ENCODE measurements at regions not wholly inside any gene's neighbourhood (a gene's known extent, or its start where the extent isn't known, plus 50 kb on each side); places are given as distances from the start of the nearest gene placed in this dataset.

DNA sequence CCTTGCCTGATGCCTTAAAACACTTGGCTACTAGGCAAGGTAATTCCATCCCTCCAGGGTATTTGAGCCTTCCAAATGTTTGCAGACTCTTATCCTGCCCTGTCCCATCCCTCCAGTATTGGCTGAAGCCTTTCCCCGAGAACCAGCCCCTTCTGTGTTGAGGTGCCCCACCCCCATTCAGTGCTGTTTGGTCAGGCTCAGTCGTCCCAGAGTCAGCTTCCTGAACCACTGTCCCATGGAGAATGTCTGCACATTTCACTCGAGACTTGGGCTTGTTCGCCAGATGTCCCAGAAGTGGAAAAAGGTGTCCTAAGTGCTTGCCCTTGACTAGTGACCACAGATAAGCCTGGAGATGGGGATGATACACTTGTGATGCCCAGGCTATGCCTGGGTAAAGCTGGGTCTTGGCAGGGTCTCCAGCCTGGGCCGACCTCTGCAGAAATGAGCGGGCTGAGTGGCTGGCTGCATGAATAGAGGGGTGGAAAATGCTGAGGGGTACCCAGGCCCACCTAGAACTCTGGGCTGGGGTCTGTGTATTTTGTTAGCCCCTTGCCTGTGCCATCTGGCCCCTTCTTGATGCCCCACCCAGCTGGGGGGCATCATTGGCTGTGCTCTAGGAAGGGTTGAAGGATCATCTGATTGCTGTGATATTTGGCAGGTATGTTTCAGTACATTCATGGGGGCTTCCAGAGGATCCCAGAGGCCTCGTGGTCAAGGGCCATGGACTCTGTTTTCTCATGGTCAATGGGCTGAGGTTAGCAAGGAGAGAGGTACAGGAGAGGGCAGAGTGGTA lies 178.4 kb downstream of the MACROH2A1 start:
- WGBS (ENCODE audit: low lambda C conversion rate): 79% methylated on average over 7 of the region's 7 CpGs
- BruUV-seq (replicated peaks): no TSS peak
- Histone ChIP-seq H3K27ac (ENCODE audit: extremely low read length, insufficient read depth, low read length) (no peak overlapping the region), H3K79me2 (ENCODE audit: insufficient read depth, low read length) (no peaks in the 10 kb centered on the region), H3K36me3 (replicated peaks in 1 of 2; ENCODE audit: control insufficient read depth in 1 of 2, insufficient read depth in 2 of 2, low read length in 2 of 2) (no peaks in the 10 kb centered on the region), H3K9ac (ENCODE audit: insufficient read depth, low read depth, low read length) (no peak overlapping the region), H3K9me3 (ENCODE audit: low read length) (no peaks in the 10 kb centered on the region), H3K4me2 (ENCODE audit: low read depth, low read length) (no peak overlapping the region), H2AFZ (ENCODE audit: low read length) (no peak overlapping the region), H3K4me3 (replicated peaks in 1 of 3; ENCODE audit: insufficient read depth in 1 of 3, low read depth in 2 of 3, low read length in 3 of 3) (no peak overlapping the region), H3K27me3 (ENCODE audit: control insufficient read depth in 1 of 2, insufficient read depth in 2 of 2, low read length in 2 of 2) (no peaks in the 10 kb centered on the region), H4K20me1 (ENCODE audit: insufficient read depth, low read length) (no peaks in the 10 kb centered on the region), H3K4me1 (ENCODE audit: insufficient read depth, low read length) (peaks cover 39% of the 10 kb centered on the region)
- POLR2A ChIA-PET: no interaction called here
- FAIRE-seq (no peak), ATAC-seq (no peak), DNase-seq (ENCODE audit: low spot score) (no peak)
- in situ Hi-C loops (cut with HindIII; ENCODE audit: extremely low pct_ligation_motif_present, low pct_unique_long_range_greater_than_20kb) (no loop called here), intact Hi-C loops (cut with micrococcal nuclease; ENCODE audit: unreplicated experiment) (no loop called here)
- CTCF ChIA-PET (ENCODE audit: low intra/inter-chr PET ratio, low total read pairs): no interaction called here
- TF ChIP-seq MBD4 (IDR thresholded peaks at IDR 0.05; ENCODE audit: borderline replicate concordance, low read length) (no peak), PHF8 (CRISPR knock-in tag; IDR thresholded peaks at IDR 0.05) (no peak), SP2 (CRISPR knock-in tag; IDR thresholded peaks at IDR 0.05) (no peak)

- H2AFZ ChIP-seq (ENCODE audit: low read length): no peak overlapping the region
- no TSS peak for BruUV-seq (replicated peaks)
- peak; percentile 40; the same call in 1 of the 2 replicates for TF ChIP-seq THRA (CRISPR knock-in tag; IDR thresholded peaks at IDR 0.05; ENCODE audit: borderline replicate concordance)
- no peak for TF ChIP-seq MYNN (CRISPR knock-in tag; IDR thresholded peaks at IDR 0.05; ENCODE audit: low read depth)
- no peak for TF ChIP-seq ZNF816 (CRISPR knock-in tag; IDR thresholded peaks at IDR 0.05; ENCODE audit: borderline replicate concordance)
- ChIA-PET CTCF (ENCODE audit: low intra/inter-chr PET ratio, low total read pairs) (no interaction called here), POLR2A (no interaction called here)
- intact Hi-C loops (cut with micrococcal nuclease; ENCODE audit: unreplicated experiment) (no loop called here), in situ Hi-C loops (cut with HindIII; ENCODE audit: extremely low pct_ligation_motif_present, low pct_unique_long_range_greater_than_20kb) (no loop called here)
- DNase-seq (ENCODE audit: low spot score) (no peak), FAIRE-seq (no peak), ATAC-seq (no peak)
- H3K36me3 ChIP-seq (replicated peaks in 1 of 2; ENCODE audit: control insufficient read depth in 1 of 2, insufficient read depth in 2 of 2, low read length in 2 of 2): no peaks in the 10 kb centered on the region
- H3K4me3 ChIP-seq (replicated peaks in 1 of 3; ENCODE audit: insufficient read depth in 1 of 3, low read depth in 2 of 3, low read length in 3 of 3): no peak overlapping the region
- 82% methylated on average over 3 of the region's 3 CpGs for WGBS (ENCODE audit: low lambda C conversion rate)
- H3K4me1 ChIP-seq (ENCODE audit: insufficient read depth, low read length): peaks cover 33% of the 10 kb centered on the region
- no peak overlapping the region for H3K27ac ChIP-seq (ENCODE audit: extremely low read length, insufficient read depth, low read length)
- no peak overlapping the region for H3K9ac ChIP-seq (ENCODE audit: insufficient read depth, low read depth, low read length)
- no peak overlapping the region for H3K4me2 ChIP-seq (ENCODE audit: low read depth, low read length)
- H4K20me1 ChIP-seq (ENCODE audit: insufficient read depth, low read length): no peaks in the 10 kb centered on the region
- no peaks in the 10 kb centered on the region for H3K79me2 ChIP-seq (ENCODE audit: insufficient read depth, low read length)
- H3K27me3 ChIP-seq (ENCODE audit: control insufficient read depth in 1 of 2, insufficient read depth in 2 of 2, low read length in 2 of 2): no peaks in the 10 kb centered on the region
- H3K9me3 ChIP-seq (ENCODE audit: low read length): no peaks in the 10 kb centered on the region
These were observed 179.2 kb downstream of the MACROH2A1 start for GRCh38 chr5:135219868-135220267.

All from HepG2 (cell line).